Aorta (tissue), 5 donors: ENCODE measurements at regions not wholly inside any gene's neighbourhood (a gene's known extent, or its start where the extent isn't known, plus 50 kb on each side); places are given as distances from the start of the nearest gene placed in this dataset.
"Not testable (repeated sequence)": the region's sequence is repeated elsewhere in the genome, so short reads cannot be mapped to it uniquely, and the experiment has no call there.

Experiments
- ATAC-seq: fragments of 200-7000 bp; cut with Tn5 transposase; one replicate; pipeline ENCODE4 v1.9.1; 2022; ENCODE audit warnings: moderate library complexity; ENCODE audit not compliant: low FRiP score
- DNase-seq, 2 donors: peaks; one replicate each; pipeline ENCODE4 v3.0.0-alpha.2; 2020
- H3K27ac ChIP-seq, 2 donors: one replicate each; pipeline ENCODE4 v1.5.1; 2013; ENCODE audit warnings: low read length in 2 of 2, mild to moderate bottlenecking in 2 of 2, moderate library complexity in 2 of 2, control low read depth in 1 of 2, inconsistent platforms in 1 of 2, low read depth in 1 of 2
- H3K27me3 ChIP-seq, 2 donors: one replicate each; pipeline ENCODE4 v1.6.1; 2013; ENCODE audit warnings: control low read depth in 1 of 2, low read length in 1 of 2, mild to moderate bottlenecking in 1 of 2, moderate library complexity in 1 of 2; ENCODE audit not compliant: insufficient read depth in 2 of 2, control insufficient read depth in 1 of 2
- H3K36me3 ChIP-seq, 2 donors: one replicate each; pipeline ENCODE4 v1.6.1; 2013; ENCODE audit warnings: control low read depth in 1 of 2, low read length in 1 of 2, mild to moderate bottlenecking in 1 of 2; ENCODE audit not compliant: insufficient read depth in 2 of 2, control insufficient read depth in 1 of 2
- H3K4me1 ChIP-seq, 2 donors: one replicate each; pipeline ENCODE4 v1.6.1; 2013; ENCODE audit warnings: low read length in 2 of 2, control low read depth in 1 of 2, mild to moderate bottlenecking in 1 of 2, moderate library complexity in 1 of 2; ENCODE audit not compliant: insufficient read depth in 2 of 2, control insufficient read depth in 1 of 2
- H3K4me3 ChIP-seq, 2 donors: one replicate each; pipeline ENCODE4 v1.5.1; 2013; ENCODE audit warnings: low read length in 2 of 2, control low read depth in 1 of 2, mild to moderate bottlenecking in 1 of 2
- H3K9me3 ChIP-seq: one replicate; pipeline ENCODE4 v1.6.1; 2013; ENCODE audit warnings: mild to moderate bottlenecking, low read length; ENCODE audit not compliant: control insufficient read depth
- WGBS, 2 donors: extraction: QIAGEN DNeasy Blood & Tissue Kit; methylation state at CpG; one replicate each; pipeline ENCODE4 v1.1.7; 2013; 5-methylcytosine and 5-hydroxymethylcytosine counted together
- intact Hi-C, 2 donors: fragments of 100-400 bp; cut with DNase I; formaldehyde crosslinking; loops; one replicate each; pipeline versions ENCODE4 v1.14.2 to v1.15.0; 2022
- donor health status: healthy with polysubstance abuse.
- donor health status: Bipolar disorder and iron deficiency.
- donor health status: DM: no; HTN: no; CAD: no.
- donor health status: DM: no; HTN: no; CAD: no.
- donor health status: DM: yes; HTN: yes; CAD: no.

DNA sequence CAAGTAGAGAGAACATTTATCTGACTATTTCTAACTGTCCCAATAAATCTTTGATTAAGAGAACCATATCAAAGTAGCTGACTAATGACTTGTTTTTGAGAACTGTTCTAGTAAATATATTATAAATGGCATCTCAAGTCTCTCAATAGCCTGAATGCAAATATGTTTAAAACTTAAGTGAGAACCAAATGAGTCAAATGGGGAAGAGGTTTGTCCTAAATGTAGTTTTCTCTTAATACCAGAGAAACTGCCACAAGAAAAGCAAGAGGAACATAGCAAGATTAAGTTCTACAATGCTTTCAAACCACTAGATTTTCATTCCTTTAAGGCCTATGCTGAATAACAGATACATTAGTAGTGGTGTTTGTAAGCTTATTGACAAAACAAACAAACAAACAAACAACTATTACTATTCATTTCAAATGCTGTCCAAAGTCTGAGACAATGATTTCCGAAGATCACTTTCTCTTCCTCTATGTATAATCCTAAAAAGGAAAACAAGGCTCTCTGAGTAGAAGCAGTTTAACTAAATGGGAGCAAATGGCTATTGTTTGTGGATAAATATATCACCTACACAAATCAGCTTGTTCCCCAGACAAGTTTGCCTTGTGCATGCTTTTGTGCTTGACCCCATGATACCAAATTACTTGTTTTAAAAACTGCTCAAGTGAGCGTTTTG, 408.4 kb upstream of the EMCN start:
- Histone ChIP-seq H3K9me3 (no peaks in the 10 kb centered on the region), H3K36me3 (no peaks in the 10 kb centered on the region), H3K27me3 (no peaks in the 10 kb centered on the region), H3K4me1 (no peaks in the 10 kb centered on the region), H3K27ac (no peak overlapping the region), H3K4me3 (no peak overlapping the region)
- ATAC-seq: no peak
- intact Hi-C loops: no loop called here
- WGBS, 2 donors: 81 to 88% methylated on average over 2 of the region's 2 CpGs
- DNase-seq: no peak

DNA sequence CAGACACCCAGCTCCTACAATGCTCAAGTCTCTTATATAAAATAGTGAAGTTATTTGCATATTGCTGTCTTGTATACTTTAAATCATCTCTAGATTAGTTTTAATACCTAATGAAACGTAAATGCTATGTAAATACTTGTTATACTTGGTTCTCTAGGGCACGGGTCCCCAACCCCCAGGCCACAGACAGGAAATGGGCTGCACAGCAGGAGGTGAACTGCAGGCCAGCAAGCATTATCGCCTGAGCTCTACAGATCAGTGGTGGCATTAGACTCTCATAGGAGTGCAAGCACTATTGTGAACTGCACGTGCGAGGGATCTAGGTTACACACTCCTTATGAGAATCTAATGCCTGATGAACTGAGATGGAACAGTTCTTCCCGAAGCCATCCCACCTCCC, 395.9 kb upstream of the EMCN start:
- Histone ChIP-seq H3K9me3 (no peaks in the 10 kb centered on the region), H3K36me3 (no peaks in the 10 kb centered on the region), H3K4me1 (no peaks in the 10 kb centered on the region), H3K27me3 (no peaks in the 10 kb centered on the region), H3K4me3 (no peak overlapping the region), H3K27ac (no peak overlapping the region)
- DNase-seq: no peak
- WGBS, 2 donors: 69 to 70% methylated on average over 6 of the region's 6 CpGs
- intact Hi-C loops: no loop called here
- ATAC-seq: no peak

DNA sequence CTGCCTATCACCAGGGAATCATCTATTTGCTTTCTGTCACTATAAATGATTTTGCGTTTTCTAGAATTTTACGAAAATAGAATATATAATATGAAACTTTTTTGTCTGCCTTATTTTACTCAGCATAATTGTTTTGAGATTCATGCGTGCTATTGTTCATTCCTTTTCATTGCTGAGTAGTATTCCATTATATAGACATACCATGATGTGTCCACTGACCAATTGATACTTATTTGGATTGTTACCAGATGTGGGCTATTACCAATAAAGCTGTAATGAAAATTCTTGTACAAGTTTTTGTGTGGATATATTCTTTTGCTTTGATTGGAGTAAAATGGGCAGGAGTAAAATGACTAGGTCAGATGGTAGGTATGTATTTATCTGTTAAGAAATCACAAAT, 390.7 kb upstream of the EMCN start:
- ATAC-seq (no peak), DNase-seq (no peak)
- no peaks in the 10 kb centered on the region for H3K9me3 ChIP-seq
- no peak overlapping the region for H3K27ac ChIP-seq
- WGBS, 2 donors: 56 to 92% methylated on average over 3 of the region's 3 CpGs
- no peaks in the 10 kb centered on the region for H3K27me3 ChIP-seq
- no peak overlapping the region for H3K4me3 ChIP-seq
- no peaks in the 10 kb centered on the region for H3K36me3 ChIP-seq
- intact Hi-C loops: no loop called here
- H3K4me1 ChIP-seq: no peaks in the 10 kb centered on the region

DNA sequence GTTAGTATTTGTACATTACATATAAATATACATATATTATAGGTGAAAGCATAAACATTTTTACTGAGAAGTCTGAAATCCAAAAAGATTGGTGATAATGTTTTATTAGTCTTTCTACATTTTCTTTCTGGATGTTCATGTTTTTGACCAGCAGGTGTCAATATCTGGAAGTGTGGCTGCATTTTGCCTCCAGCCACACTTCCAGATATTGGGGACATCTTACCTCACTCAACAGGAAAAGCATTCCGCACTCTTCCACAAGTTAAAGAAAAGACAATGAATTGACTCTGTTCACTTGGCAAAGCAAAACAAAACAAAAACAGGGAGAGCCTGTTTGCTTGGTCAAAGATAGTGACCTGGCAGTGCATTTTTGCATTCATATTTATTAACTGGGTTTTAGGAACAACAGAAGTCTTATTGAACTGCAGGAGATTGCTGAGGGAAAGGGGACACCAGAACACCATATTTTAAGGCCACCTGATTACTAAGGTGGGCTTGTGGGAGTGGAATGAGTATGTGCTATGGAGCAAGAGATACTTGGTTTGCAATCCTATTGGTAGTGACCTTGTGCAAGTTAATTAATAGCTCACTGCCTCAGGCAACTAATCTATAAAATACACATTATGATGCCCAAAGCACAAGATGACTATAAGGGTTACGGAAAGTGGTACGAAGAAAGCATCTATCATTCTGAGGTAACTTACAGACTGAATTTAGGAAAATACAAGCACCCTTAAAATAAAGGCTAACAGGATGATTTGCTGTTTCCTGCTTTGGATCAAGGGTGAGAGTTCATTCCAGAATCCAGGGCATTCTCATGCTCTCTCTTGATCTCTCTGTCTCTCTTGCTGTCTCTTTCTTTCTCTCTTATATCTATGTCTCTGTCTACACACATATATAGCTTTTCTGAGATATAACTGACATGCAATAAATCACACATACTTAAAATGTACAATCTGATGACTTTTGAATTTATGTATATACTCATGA, 389.9 kb upstream of the EMCN start:
- intact Hi-C loops: no loop called here
- 66 to 71% methylated on average over 3 of the region's 3 CpGs for WGBS, 2 donors
- no peak for ATAC-seq

DNA sequence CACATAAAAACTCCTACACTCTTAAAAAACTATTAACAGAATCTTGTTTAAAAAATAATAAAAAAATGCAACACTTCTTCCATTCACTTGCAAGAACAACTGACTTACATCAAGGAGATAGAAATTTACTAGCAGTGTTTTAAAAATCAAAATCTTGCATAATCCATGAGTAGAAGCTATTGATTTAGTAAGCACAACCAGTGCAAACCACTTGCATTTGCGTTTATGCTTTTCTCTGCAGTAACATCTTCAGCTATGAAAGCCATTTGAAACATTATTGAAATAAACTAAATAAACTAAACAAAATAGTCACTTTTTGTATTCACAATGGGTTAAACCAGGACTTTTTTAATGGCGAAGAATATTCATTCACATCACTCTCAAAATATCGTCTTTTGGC, 389.2 kb upstream of the EMCN start:
- intact Hi-C loops: no loop called here
- Histone ChIP-seq H3K27ac (no peak overlapping the region), H3K36me3 (no peaks in the 10 kb centered on the region), H3K4me3 (no peak overlapping the region), H3K27me3 (no peaks in the 10 kb centered on the region), H3K4me1 (no peaks in the 10 kb centered on the region), H3K9me3 (no peaks in the 10 kb centered on the region)
- 77 to 83% methylated on average over 3 of the region's 3 CpGs for WGBS, 2 donors
- DNase-seq (no peak), ATAC-seq (no peak)

More for the DNA sequence above, 389.9 kb upstream of the EMCN start:
- H3K4me3 ChIP-seq: no peak overlapping the region
- DNase-seq: no peak
- H3K27me3 ChIP-seq: no peaks in the 10 kb centered on the region
- H3K4me1 ChIP-seq: no peaks in the 10 kb centered on the region
- no peaks in the 10 kb centered on the region for H3K36me3 ChIP-seq
- no peaks in the 10 kb centered on the region for H3K9me3 ChIP-seq
- no peak overlapping the region for H3K27ac ChIP-seq

DNA sequence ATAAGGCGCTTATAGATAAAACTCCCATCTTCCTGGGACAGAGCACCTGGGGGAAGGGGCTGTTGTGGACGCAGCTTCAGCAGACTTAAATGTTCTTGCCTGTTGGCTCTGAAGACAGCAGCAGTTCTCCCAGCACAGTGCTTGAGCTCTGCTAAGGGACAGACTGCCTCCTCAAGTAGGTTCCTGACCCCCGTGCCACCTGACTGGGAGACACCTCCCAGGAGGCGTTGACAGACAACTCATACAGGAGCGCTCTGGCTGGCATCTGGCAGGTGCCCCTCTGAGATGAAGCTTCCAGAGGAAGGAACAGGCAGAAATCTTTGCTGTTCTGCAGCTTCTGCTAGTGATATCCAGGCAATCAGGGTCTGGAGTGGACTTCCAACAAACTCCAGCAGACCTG, 383.1 kb upstream of the EMCN start:
- H3K4me3 ChIP-seq, H3K4me1 ChIP-seq, intact Hi-C loops, DNase-seq, H3K27me3 ChIP-seq, H3K27ac ChIP-seq, ATAC-seq, H3K9me3 ChIP-seq, H3K36me3 ChIP-seq: not testable (repeated sequence)
- WGBS, 2 donors: 93 to 94% methylated on average over 5 of the region's 5 CpGs

DNA sequence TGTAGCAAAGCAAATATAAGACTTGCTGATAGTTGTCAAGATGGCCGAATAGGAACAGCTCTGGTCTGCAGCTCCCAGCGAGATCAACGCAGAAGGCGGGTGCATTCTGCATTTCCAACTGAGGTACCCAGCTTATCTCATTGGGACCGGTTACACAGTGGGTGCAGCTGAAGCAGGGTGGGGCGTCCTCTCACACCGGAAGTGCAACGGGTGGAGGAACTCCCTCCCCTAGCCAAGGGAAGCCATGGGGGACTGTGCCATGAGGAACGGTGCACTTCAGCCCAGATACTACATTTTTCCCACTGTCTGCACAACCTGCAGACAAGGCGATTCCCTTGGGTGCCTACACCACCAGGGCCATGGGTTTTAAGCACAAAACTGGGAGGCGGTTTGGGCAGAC, 382.3 kb upstream of the EMCN start:
- DNase-seq (no peak), ATAC-seq (no peak)
- H3K27ac ChIP-seq: no peak overlapping the region
- intact Hi-C loops: no loop called here
- peaks cover 0 to 2% of the 10 kb centered on the region in 2 donors for H3K4me1 ChIP-seq
- 92 to 93% methylated on average over 11 of the region's 11 CpGs for WGBS, 2 donors
- no peaks in the 10 kb centered on the region for H3K9me3 ChIP-seq
- no peak overlapping the region for H3K4me3 ChIP-seq
- no peaks in the 10 kb centered on the region for H3K27me3 ChIP-seq
- H3K36me3 ChIP-seq: no peaks in the 10 kb centered on the region

DNA sequence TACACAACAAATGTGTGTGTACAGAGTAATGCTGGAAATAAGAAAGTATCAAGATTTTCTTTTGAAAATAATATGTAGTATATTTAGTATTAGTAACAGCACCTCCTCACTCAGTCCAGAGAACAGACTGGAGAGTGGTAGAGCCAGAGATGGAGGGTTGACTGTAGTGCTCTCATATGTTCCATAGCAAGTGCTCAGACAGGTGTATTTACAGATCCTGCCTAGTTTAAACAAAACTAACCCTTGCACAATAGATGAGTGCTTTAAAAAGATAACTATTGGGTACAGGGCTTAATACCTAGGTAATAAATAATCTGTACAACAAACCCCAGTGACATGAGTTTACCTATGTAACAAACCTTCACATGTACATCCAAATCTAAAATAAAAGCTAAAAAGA, 381.0 kb upstream of the EMCN start:
- no peaks in the 10 kb centered on the region for H3K36me3 ChIP-seq
- no peaks in the 10 kb centered on the region for H3K27me3 ChIP-seq
- no peak overlapping the region for H3K4me3 ChIP-seq
- ATAC-seq (no peak), DNase-seq (no peak)
- peaks cover 0 to 2% of the 10 kb centered on the region in 2 donors for H3K4me1 ChIP-seq
- no peak overlapping the region for H3K27ac ChIP-seq
- no peaks in the 10 kb centered on the region for H3K9me3 ChIP-seq
- intact Hi-C loops: no loop called here
